GM23248 (cell line): ENCODE measurements at regions not wholly inside any gene's neighbourhood (a gene's known extent, or its start where the extent isn't known, plus 50 kb on each side); places are given as distances from the start of the nearest gene placed in this dataset.

Experiments
- DNase-seq: peaks from one replicate; pipeline ENCODE4 v3.0.0-alpha.2; 2015
- H2AFZ ChIP-seq: fragments of 200-600 bp; sonication (generic); 2 replicates; pipeline ENCODE4 v1.6.1; 2016; ENCODE audit warnings: antibody characterized with exemption
- H3F3A ChIP-seq: fragments of 200-600 bp; sonication (generic); 2 replicates; pipeline ENCODE4 v1.6.1; 2016; ENCODE audit warnings: mild to moderate bottlenecking, antibody characterized with exemption, mixed run types; ENCODE audit not compliant: insufficient read depth
- H3K27ac ChIP-seq: fragments of 200-600 bp; sonication (generic); 2 replicates; pipeline ENCODE4 v1.5.1; 2016; ENCODE audit warnings: mild to moderate bottlenecking
- H3K27me3 ChIP-seq: fragments of 200-600 bp; sonication (generic); replicated peaks from 2 replicates; pipeline ENCODE4 v1.6.1; 2016; ENCODE audit warnings: mild to moderate bottlenecking; ENCODE audit not compliant: insufficient read depth
- H3K36me3 ChIP-seq: fragments of 200-600 bp; sonication (generic); 2 replicates; pipeline ENCODE4 v1.6.1; 2016; ENCODE audit warnings: low read depth, mild to moderate bottlenecking
- H3K4me1 ChIP-seq: fragments of 200-600 bp; sonication (generic); 2 replicates; pipeline ENCODE4 v1.6.1; 2016; ENCODE audit warnings: mild to moderate bottlenecking; ENCODE audit not compliant: insufficient read depth
- H3K4me2 ChIP-seq: fragments of 200-600 bp; sonication (generic); one replicate; pipeline ENCODE4 v1.6.1; 2016; ENCODE audit warnings: mild to moderate bottlenecking; ENCODE audit not compliant: unreplicated experiment
- H3K4me3 ChIP-seq: fragments of 200-600 bp; sonication (generic); 2 replicates; pipeline ENCODE4 v1.5.1; 2016; ENCODE audit warnings: mild to moderate bottlenecking
- H3K79me2 ChIP-seq: fragments of 200-600 bp; sonication (generic); 2 replicates; pipeline ENCODE4 v1.6.1; 2016; ENCODE audit warnings: mild to moderate bottlenecking; ENCODE audit not compliant: insufficient read depth
- H3K9ac ChIP-seq: fragments of 200-600 bp; sonication (generic); 2 replicates; pipeline ENCODE4 v1.6.1; 2016; ENCODE audit warnings: mild to moderate bottlenecking
- H3K9me2 ChIP-seq: fragments of 200-600 bp; sonication (generic); 2 replicates; pipeline ENCODE4 v1.6.1; 2016; ENCODE audit warnings: mixed run types, mild to moderate bottlenecking, moderate library complexity; ENCODE audit not compliant: insufficient read depth
- H3K9me3 ChIP-seq: fragments of 200-600 bp; sonication (generic); one replicate; pipeline ENCODE4 v1.6.1; 2017; ENCODE audit warnings: low read depth
- H4K20me1 ChIP-seq: fragments of 200-600 bp; sonication (generic); 2 replicates; pipeline ENCODE4 v1.6.0; 2016; ENCODE audit not compliant: insufficient read depth
- EZH2 ChIP-seq: fragments of 200-600 bp; sonication (generic); IDR thresholded peaks from 2 replicates; pipeline ENCODE4 v1.6.1; 2018; ENCODE audit warnings: antibody characterized with exemption, mild to moderate bottlenecking; ENCODE audit not compliant: insufficient read depth, poor library complexity, severe bottlenecking
- EZH2phosphoT487 ChIP-seq: fragments of 200-600 bp; sonication (generic); IDR thresholded peaks from 2 replicates; pipeline ENCODE4 v1.6.1; 2018; ENCODE audit warnings: antibody characterized with exemption, moderate library complexity, mild to moderate bottlenecking, low read depth; ENCODE audit not compliant: insufficient read depth
- WGBS, 2 experiments: methylation state at CpG; one replicate each; pipeline ENCODE4 v1.1.6; 2015 to 2017; ENCODE audit warnings: low lambda C conversion rate in 2 of 2, low coverage in 1 of 2; ENCODE audit errors: missing lambda C conversion rate in 2 of 2; 5-methylcytosine and 5-hydroxymethylcytosine counted together
- in situ Hi-C: fragments of 300-500 bp; cut with MboI; formaldehyde crosslinking; loops from 2 replicates; pipeline ENCODE4 v1.15.0; 2020

GRCh38 chr3:72580246-72580756 is 267.9 kb downstream of the SHQ1 start:
- Histone ChIP-seq H4K20me1 (no peaks in the 10 kb centered on the region), H3K4me1 (no peaks in the 10 kb centered on the region), H3F3A (no peaks in the 10 kb centered on the region), H3K79me2 (no peaks in the 10 kb centered on the region), H3K27me3 (no peaks in the 10 kb centered on the region), H3K9me2 (no peaks in the 10 kb centered on the region), H3K27ac (no peak overlapping the region), H3K9me3 (no peaks in the 10 kb centered on the region), H3K9ac (no peak overlapping the region), H3K4me3 (no peak overlapping the region), H3K36me3 (no peaks in the 10 kb centered on the region), H2AFZ (no peak overlapping the region), H3K4me2 (no peak overlapping the region)
- no peak for DNase-seq
- TF ChIP-seq EZH2 (no peak), EZH2phosphoT487 (no peak)
- WGBS, 2 experiments, result 35 to 46% methylated on average over 4 of the region's 4 CpGs
- in situ Hi-C loops, result no loop called here

GRCh38 chr3:72579581-72580245 is 268.5 kb downstream of the SHQ1 start:
- Histone ChIP-seq H2AFZ (no peak overlapping the region), H3K9me2 (no peaks in the 10 kb centered on the region), H3K4me1 (no peaks in the 10 kb centered on the region), H3K36me3 (no peaks in the 10 kb centered on the region), H3K4me2 (no peak overlapping the region), H3K27me3 (no peaks in the 10 kb centered on the region), H3K9ac (no peak overlapping the region), H3K27ac (no peak overlapping the region), H3K79me2 (no peaks in the 10 kb centered on the region), H3K9me3 (no peaks in the 10 kb centered on the region), H3F3A (no peaks in the 10 kb centered on the region), H4K20me1 (no peaks in the 10 kb centered on the region), H3K4me3 (no peak overlapping the region)
- 80 to 83% methylated on average over 11 of the region's 11 CpGs for WGBS, 2 experiments
- TF ChIP-seq EZH2 (no peak), EZH2phosphoT487 (no peak)
- in situ Hi-C loops, result no loop called here
- DNase-seq, result no peak

GRCh38 chr3:72579191-72579580 is 269.1 kb downstream of the SHQ1 start:
- no peaks in the 10 kb centered on the region for H3K79me2 ChIP-seq
- 48 to 62% methylated on average over 3 of the region's 3 CpGs for WGBS, 2 experiments
- H4K20me1 ChIP-seq, result no peaks in the 10 kb centered on the region
- H3K4me2 ChIP-seq, result no peak overlapping the region
- no peak overlapping the region for H3K4me3 ChIP-seq
- no peak for DNase-seq
- no peaks in the 10 kb centered on the region for H3F3A ChIP-seq
- H3K9me3 ChIP-seq, result no peaks in the 10 kb centered on the region
- H3K9me2 ChIP-seq, result no peaks in the 10 kb centered on the region
- H2AFZ ChIP-seq, result no peak overlapping the region
- TF ChIP-seq EZH2phosphoT487 (no peak), EZH2 (no peak)
- H3K4me1 ChIP-seq, result no peaks in the 10 kb centered on the region
- H3K9ac ChIP-seq, result no peak overlapping the region
- in situ Hi-C loops, result no loop called here
- H3K27ac ChIP-seq, result no peak overlapping the region
- no peaks in the 10 kb centered on the region for H3K36me3 ChIP-seq
- no peaks in the 10 kb centered on the region for H3K27me3 ChIP-seq

GRCh38 chr3:72577190-72577589 is 271.1 kb downstream of the SHQ1 start:
- no peaks in the 10 kb centered on the region for H4K20me1 ChIP-seq
- TF ChIP-seq EZH2 (no peak), EZH2phosphoT487 (no peak)
- in situ Hi-C loops, result no loop called here

More at GRCh38 chr3:72577190-72577589, 271.1 kb downstream of the SHQ1 start:
- Histone ChIP-seq H3K9me2 (no peaks in the 10 kb centered on the region), H3K4me2 (no peak overlapping the region), H3K4me3 (no peak overlapping the region), H3K27ac (no peak overlapping the region), H3K9ac (no peak overlapping the region), H2AFZ (no peak overlapping the region), H3K4me1 (no peaks in the 10 kb centered on the region), H3K36me3 (no peaks in the 10 kb centered on the region), H3F3A (no peaks in the 10 kb centered on the region), H3K79me2 (no peaks in the 10 kb centered on the region), H3K9me3 (no peaks in the 10 kb centered on the region), H3K27me3 (no peaks in the 10 kb centered on the region)
- WGBS, 2 experiments, result 87 to 89% methylated on average over 5 to 6 of the region's 6 CpGs
- no peak for DNase-seq
